Neural progenitor cell (in vitro differentiated cells): ENCODE measurements at regions not wholly inside any gene's neighbourhood (a gene's known extent, or its start where the extent isn't known, plus 50 kb on each side); places are given as distances from the start of the nearest gene placed in this dataset.

Experiments
- DNase-seq: peaks from one replicate; pipeline ENCODE4 v3.0.0-alpha.2; 2016; ENCODE audit warnings: low spot score
- H2AFZ ChIP-seq: fragments of 200-600 bp; sonication (generic); replicated peaks from 2 replicates; pipeline ENCODE4 v1.6.1; 2016; ENCODE audit warnings: antibody characterized with exemption
- H3F3A ChIP-seq: fragments of 200-600 bp; sonication (generic); 2 replicates; pipeline ENCODE4 v1.6.1; 2016; ENCODE audit warnings: antibody characterized with exemption, low read depth
- H3K27ac ChIP-seq: fragments of 200-600 bp; sonication (generic); 2 replicates; pipeline ENCODE4 v1.5.1; 2016; ENCODE audit warnings: mild to moderate bottlenecking
- H3K27me3 ChIP-seq: fragments of 200-600 bp; sonication (generic); 2 replicates; pipeline ENCODE4 v1.6.1; 2016; ENCODE audit warnings: mild to moderate bottlenecking, moderate library complexity
- H3K36me3 ChIP-seq: fragments of 200-600 bp; sonication (generic); 2 replicates; pipeline ENCODE4 v1.5.1; 2016
- H3K4me1 ChIP-seq: fragments of 200-600 bp; sonication (generic); 2 replicates; pipeline ENCODE4 v1.6.1; 2016; ENCODE audit warnings: mixed run types
- H3K4me2 ChIP-seq: fragments of 200-600 bp; sonication (generic); 2 replicates; pipeline ENCODE4 v1.6.1; 2016
- H3K4me3 ChIP-seq: fragments of 200-600 bp; sonication (generic); 2 replicates; pipeline ENCODE4 v1.5.1; 2016
- H3K79me2 ChIP-seq: fragments of 200-600 bp; sonication (generic); 2 replicates; pipeline ENCODE4 v1.6.1; 2016; ENCODE audit warnings: low read depth
- H3K9ac ChIP-seq: fragments of 200-600 bp; sonication (generic); 2 replicates; pipeline ENCODE4 v1.6.1; 2016
- H3K9me3 ChIP-seq: fragments of 200-600 bp; sonication (generic); 2 replicates; pipeline ENCODE4 v1.5.1; 2016; ENCODE audit warnings: low read depth
- H4K20me1 ChIP-seq: fragments of 200-600 bp; sonication (generic); 2 replicates; pipeline ENCODE4 v1.6.1; 2016; ENCODE audit warnings: low read depth
- H3K27ac Mint-ChIP-seq: 3 replicates; pipeline ENCODE4 v1.8.0; 2021; ENCODE audit warnings: mixed read lengths
- H3K27me3 Mint-ChIP-seq: 2 replicates; pipeline ENCODE4 v1.8.0; 2022; ENCODE audit warnings: low read depth, mild to moderate bottlenecking, inconsistent platforms, moderate library complexity, mixed read lengths; ENCODE audit not compliant: insufficient read depth
- H3K36me3 Mint-ChIP-seq: 3 replicates; pipeline ENCODE4 v1.8.0; 2021; ENCODE audit warnings: mixed read lengths
- H3K4me1 Mint-ChIP-seq: 3 replicates; pipeline ENCODE4 v1.8.0; 2021; ENCODE audit warnings: mixed read lengths
- H3K4me3 Mint-ChIP-seq: 3 replicates; pipeline ENCODE4 v1.8.0; 2021; ENCODE audit warnings: mild to moderate bottlenecking, moderate library complexity, mixed read lengths
- H3K9me3 Mint-ChIP-seq: 3 replicates; pipeline ENCODE4 v1.8.0; 2020; ENCODE audit warnings: mixed read lengths
- CTCF ChIP-seq: fragments of 200-600 bp; sonication (generic); IDR thresholded peaks from 2 replicates; pipeline ENCODE4 v1.5.1; 2017; ENCODE audit warnings: antibody characterized with exemption, mild to moderate bottlenecking
- EZH2 ChIP-seq: fragments of 200-600 bp; sonication (generic); IDR thresholded peaks from 2 replicates; pipeline ENCODE4 v1.6.1; 2017; ENCODE audit warnings: antibody characterized with exemption, mild to moderate bottlenecking, moderate library complexity
- EZH2phosphoT487 ChIP-seq: fragments of 200-600 bp; sonication (generic); IDR thresholded peaks from 2 replicates; pipeline ENCODE4 v1.6.1; 2017; ENCODE audit warnings: antibody characterized with exemption

DNA sequence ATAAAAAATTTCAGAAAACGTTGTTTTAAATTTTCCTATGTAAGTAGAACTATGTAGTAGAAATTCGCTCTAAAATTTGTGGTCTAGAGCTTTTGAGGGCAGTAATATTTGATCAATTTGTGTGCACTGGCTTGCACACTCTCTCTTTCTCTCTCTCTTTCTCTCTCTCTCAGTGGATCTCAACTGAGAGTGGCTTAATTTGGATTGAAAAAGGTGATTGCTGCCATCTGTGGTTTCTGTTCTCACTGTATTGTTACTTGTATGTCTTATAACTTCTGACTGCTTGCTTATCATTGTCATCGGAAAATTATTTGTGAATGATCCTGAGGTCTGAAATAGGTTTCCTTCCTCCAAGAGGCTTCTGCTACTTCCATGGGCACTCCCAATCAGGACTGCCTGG, 368.2 kb downstream of the KCTD16 start:
- Histone ChIP-seq H3K4me3 (no peak overlapping the region), H3K4me2 (no peak overlapping the region), H3K27ac (no peak overlapping the region), H3K79me2 (no peaks in the 10 kb centered on the region), H2AFZ (peak overlapping the region; percentile 36), H3K36me3 (no peaks in the 10 kb centered on the region), H3K4me1 (no peaks in the 10 kb centered on the region), H3K9me3 (no peaks in the 10 kb centered on the region), H3K9ac (no peak overlapping the region), H3K27me3 (no peaks in the 10 kb centered on the region), H3F3A (no peaks in the 10 kb centered on the region), H4K20me1 (no peaks in the 10 kb centered on the region)
- Mint-ChIP-seq H3K4me3 (no peak overlapping the region), H3K27me3 (no peaks in the 10 kb centered on the region), H3K9me3 (peaks cover 9% of the 10 kb centered on the region), H3K4me1 (no peaks in the 10 kb centered on the region), H3K27ac (no peak overlapping the region), H3K36me3 (no peaks in the 10 kb centered on the region)
- no peak for DNase-seq
- TF ChIP-seq EZH2: no peak
- TF ChIP-seq CTCF: no peak
- TF ChIP-seq EZH2phosphoT487: no peak
